ENCODE measurements at regions not wholly inside any gene's neighbourhood (a gene's known extent, or its start where the extent isn't known, plus 50 kb on each side); places are given as distances from the start of the nearest gene placed in this dataset.
"Not testable (repeated sequence)": the region's sequence is repeated elsewhere in the genome, so short reads cannot be mapped to it uniquely, and the experiment has no call there.

DNA sequence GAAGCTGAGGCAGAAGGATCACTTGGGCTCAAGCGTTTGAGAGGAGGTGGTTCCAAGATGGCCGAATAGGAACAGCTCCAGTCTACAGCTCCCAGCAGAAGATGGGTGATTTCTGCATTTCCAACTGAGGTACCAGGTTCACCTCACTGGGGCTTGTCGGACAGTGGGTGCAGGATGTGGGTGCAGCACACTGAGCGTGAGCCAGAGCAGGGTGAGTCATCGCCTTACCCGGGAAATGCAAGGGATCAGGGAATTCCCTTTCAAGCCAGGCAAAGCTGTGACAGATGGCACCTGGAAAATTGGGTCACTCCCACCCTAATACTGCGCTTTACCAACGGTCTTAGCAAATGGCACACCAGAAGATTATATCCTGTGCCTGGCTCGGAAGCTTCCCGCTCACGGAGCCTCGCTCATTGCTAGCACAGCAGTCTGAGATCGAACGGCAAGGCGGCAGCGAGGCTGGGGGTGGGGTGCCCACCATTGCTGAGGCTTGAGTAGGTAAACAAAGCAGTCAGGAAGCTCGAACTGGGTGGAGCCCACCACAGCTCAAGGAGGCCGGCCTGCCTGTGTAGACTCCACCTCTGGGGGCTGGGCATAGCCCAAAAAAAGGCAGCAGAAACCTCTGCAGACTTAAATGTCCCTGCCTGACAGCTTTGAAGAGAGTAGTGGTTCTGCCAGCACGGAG is 482.6 kb upstream of the DAB2 start:
- TF ChIP-seq, protein P1, sequence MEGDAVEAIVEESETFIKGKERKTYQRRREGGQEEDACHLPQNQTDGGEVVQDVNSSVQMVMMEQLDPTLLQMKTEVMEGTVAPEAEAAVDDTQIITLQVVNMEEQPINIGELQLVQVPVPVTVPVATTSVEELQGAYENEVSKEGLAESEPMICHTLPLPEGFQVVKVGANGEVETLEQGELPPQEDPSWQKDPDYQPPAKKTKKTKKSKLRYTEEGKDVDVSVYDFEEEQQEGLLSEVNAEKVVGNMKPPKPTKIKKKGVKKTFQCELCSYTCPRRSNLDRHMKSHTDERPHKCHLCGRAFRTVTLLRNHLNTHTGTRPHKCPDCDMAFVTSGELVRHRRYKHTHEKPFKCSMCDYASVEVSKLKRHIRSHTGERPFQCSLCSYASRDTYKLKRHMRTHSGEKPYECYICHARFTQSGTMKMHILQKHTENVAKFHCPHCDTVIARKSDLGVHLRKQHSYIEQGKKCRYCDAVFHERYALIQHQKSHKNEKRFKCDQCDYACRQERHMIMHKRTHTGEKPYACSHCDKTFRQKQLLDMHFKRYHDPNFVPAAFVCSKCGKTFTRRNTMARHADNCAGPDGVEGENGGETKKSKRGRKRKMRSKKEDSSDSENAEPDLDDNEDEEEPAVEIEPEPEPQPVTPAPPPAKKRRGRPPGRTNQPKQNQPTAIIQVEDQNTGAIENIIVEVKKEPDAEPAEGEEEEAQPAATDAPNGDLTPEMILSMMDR (conservative IDR thresholded peaks at IDR 0.05): not testable (repeated sequence)
- TF ChIP-seq ZFX (IDR thresholded peaks at IDR 0.05): not testable (repeated sequence)
